Smooth muscle cell (in vitro differentiated cells): ENCODE measurements at regions not wholly inside any gene's neighbourhood (a gene's known extent, or its start where the extent isn't known, plus 50 kb on each side); places are given as distances from the start of the nearest gene placed in this dataset.

Experiments
- DNase-seq: peaks from one replicate; lab custom pipeline; 2025; ENCODE audit not compliant: unreplicated experiment; lab: John Stamatoyannopoulos, UW
- H2AFZ ChIP-seq: fragments of 200-600 bp; sonication (generic); 2 replicates; pipeline ENCODE4 v1.6.0; 2016; ENCODE audit warnings: antibody characterized with exemption, low read depth, mild to moderate bottlenecking
- H3F3A ChIP-seq: fragments of 200-600 bp; sonication (generic); 2 replicates; pipeline ENCODE4 v1.6.0; 2017; ENCODE audit warnings: antibody characterized with exemption, low read depth
- H3K27ac ChIP-seq: fragments of 200-600 bp; sonication (generic); 2 replicates; pipeline ENCODE4 v1.5.1; 2016; ENCODE audit warnings: low read depth, mild to moderate bottlenecking
- H3K27me3 ChIP-seq: fragments of 200-600 bp; sonication (generic); 2 replicates; pipeline ENCODE4 v1.6.1; 2016; ENCODE audit warnings: low read depth, mild to moderate bottlenecking
- H3K36me3 ChIP-seq: fragments of 200-600 bp; sonication (generic); 2 replicates; pipeline ENCODE4 v1.5.1; 2016; ENCODE audit warnings: low read depth
- H3K4me1 ChIP-seq: fragments of 200-600 bp; sonication (generic); 2 replicates; pipeline ENCODE4 v1.5.1; 2016; ENCODE audit warnings: low read depth
- H3K4me2 ChIP-seq: fragments of 200-600 bp; sonication (generic); 2 replicates; pipeline ENCODE4 v1.6.0; 2016; ENCODE audit warnings: mild to moderate bottlenecking
- H3K4me3 ChIP-seq: fragments of 200-600 bp; sonication (generic); 2 replicates; pipeline ENCODE4 v1.5.1; 2016; ENCODE audit warnings: mild to moderate bottlenecking
- H3K79me2 ChIP-seq: fragments of 200-600 bp; sonication (generic); 2 replicates; pipeline ENCODE4 v1.6.0; 2016; ENCODE audit warnings: low read depth, mild to moderate bottlenecking
- H3K9ac ChIP-seq: fragments of 200-600 bp; sonication (generic); 2 replicates; pipeline ENCODE4 v1.6.0; 2016; ENCODE audit warnings: low read depth
- H3K9me3 ChIP-seq: fragments of 200-600 bp; sonication (generic); replicated peaks from 2 replicates; pipeline ENCODE4 v1.5.1; 2016; ENCODE audit warnings: low read depth
- H4K20me1 ChIP-seq: fragments of 200-600 bp; sonication (generic); 2 replicates; pipeline ENCODE4 v1.6.0; 2016; ENCODE audit warnings: low read depth
- CTCF ChIP-seq: fragments of 200-600 bp; sonication (generic); IDR thresholded peaks from 2 replicates; pipeline ENCODE4 v1.5.1; 2017; ENCODE audit warnings: borderline replicate concordance, mild to moderate bottlenecking, antibody characterized with exemption; ENCODE audit not compliant: insufficient read depth, poor library complexity, severe bottlenecking
- WGBS: methylation state at CpG from one replicate; pipeline ENCODE4 v1.1.7; 2016; ENCODE audit warnings: low lambda C conversion rate; 5-methylcytosine and 5-hydroxymethylcytosine counted together

DNA sequence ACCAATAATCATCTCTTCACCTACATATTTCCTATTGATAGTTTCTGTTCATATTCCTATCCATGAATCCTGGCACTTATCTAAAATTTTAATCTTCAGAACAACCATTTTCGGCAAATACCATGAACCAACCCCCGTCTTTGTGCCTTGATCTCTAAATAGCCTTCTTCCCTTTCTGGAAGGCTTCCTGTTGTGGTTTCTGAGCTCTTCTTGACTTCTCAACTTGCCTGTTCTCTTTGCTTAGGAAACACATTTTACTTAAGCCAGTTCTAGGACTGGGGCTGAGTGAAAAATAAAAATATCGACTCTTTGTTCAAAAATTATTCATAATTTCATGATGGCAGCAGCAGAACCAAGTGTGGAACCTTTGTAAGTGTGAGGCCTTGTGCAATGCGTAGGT, 882.4 kb downstream of the C4orf33 start:
- no peaks in the 10 kb centered on the region for H3K9me3 ChIP-seq
- no peak for DNase-seq
- H4K20me1 ChIP-seq = no peaks in the 10 kb centered on the region
- WGBS = 90% methylated on average over 4 of the region's 4 CpGs
- no peaks in the 10 kb centered on the region for H3K27me3 ChIP-seq
- no peak overlapping the region for H3K4me3 ChIP-seq
- H3F3A ChIP-seq = no peaks in the 10 kb centered on the region
- H3K79me2 ChIP-seq = no peaks in the 10 kb centered on the region
- no peak for TF ChIP-seq CTCF
- no peaks in the 10 kb centered on the region for H3K36me3 ChIP-seq
- no peak overlapping the region for H3K9ac ChIP-seq
- H2AFZ ChIP-seq = no peak overlapping the region
- H3K4me2 ChIP-seq = no peak overlapping the region
- H3K27ac ChIP-seq = no peak overlapping the region
- H3K4me1 ChIP-seq = no peaks in the 10 kb centered on the region

DNA sequence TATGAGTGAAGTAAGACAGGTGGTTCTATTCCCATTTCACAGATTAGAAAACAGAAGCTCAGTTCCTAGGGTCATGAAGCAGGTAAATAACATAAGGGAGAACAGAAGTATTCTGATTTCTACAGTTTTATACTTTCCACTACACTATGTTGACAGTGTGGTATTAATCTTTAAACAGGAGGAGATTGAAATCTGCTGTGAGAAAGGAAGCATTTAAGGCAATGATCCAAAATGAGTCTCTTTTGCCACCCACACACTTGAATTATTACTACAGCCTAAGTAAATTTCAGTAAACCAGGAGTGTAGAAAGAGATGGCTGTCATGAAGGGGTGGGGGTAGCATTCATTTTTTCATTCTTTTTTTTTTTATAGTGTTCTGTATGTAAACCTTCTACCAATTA, 893.0 kb downstream of the C4orf33 start:
- no peaks in the 10 kb centered on the region for H3K36me3 ChIP-seq
- no peak overlapping the region for H3K4me2 ChIP-seq
- H3K9ac ChIP-seq = no peak overlapping the region
- no peaks in the 10 kb centered on the region for H3K27me3 ChIP-seq
- no peak overlapping the region for H3K4me3 ChIP-seq
- H3F3A ChIP-seq = no peaks in the 10 kb centered on the region
- no peaks in the 10 kb centered on the region for H3K79me2 ChIP-seq
- H3K9me3 ChIP-seq = no peaks in the 10 kb centered on the region
- no peaks in the 10 kb centered on the region for H3K4me1 ChIP-seq
- DNase-seq = no peak
- no peak for TF ChIP-seq CTCF
- no peaks in the 10 kb centered on the region for H4K20me1 ChIP-seq
- no peak overlapping the region for H3K27ac ChIP-seq
- no peak overlapping the region for H2AFZ ChIP-seq

DNA sequence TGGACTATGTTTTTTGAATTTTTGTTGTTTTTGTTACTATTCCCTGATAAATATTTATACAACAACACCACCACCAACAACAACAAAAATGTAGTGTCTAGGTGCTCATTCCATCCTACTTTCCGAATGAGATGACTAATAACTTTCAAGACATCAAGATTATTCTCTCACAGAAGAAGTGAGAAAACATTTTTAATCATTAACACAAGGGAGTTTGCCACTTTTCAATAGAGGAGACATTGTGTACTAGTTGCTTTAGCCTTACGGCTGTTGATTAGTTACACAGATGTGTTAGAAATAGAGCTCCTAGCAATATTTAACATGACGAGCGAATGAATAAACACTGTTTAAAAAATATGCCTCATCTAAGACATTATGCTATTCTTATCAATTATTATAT, 898.8 kb downstream of the C4orf33 start:
- no peak for TF ChIP-seq CTCF
- no peak overlapping the region for H3K4me2 ChIP-seq
- H3K4me3 ChIP-seq = no peak overlapping the region
- no peaks in the 10 kb centered on the region for H3K4me1 ChIP-seq
- H2AFZ ChIP-seq = no peak overlapping the region
- no peaks in the 10 kb centered on the region for H3K79me2 ChIP-seq
- no peaks in the 10 kb centered on the region for H3K9me3 ChIP-seq
- H3F3A ChIP-seq = no peaks in the 10 kb centered on the region
- H3K9ac ChIP-seq = no peak overlapping the region
- no peak for DNase-seq
- H3K27ac ChIP-seq = no peak overlapping the region
- H3K36me3 ChIP-seq = no peaks in the 10 kb centered on the region
- 92% methylated on average over 4 of the region's 4 CpGs for WGBS
- no peaks in the 10 kb centered on the region for H4K20me1 ChIP-seq
- no peaks in the 10 kb centered on the region for H3K27me3 ChIP-seq

DNA sequence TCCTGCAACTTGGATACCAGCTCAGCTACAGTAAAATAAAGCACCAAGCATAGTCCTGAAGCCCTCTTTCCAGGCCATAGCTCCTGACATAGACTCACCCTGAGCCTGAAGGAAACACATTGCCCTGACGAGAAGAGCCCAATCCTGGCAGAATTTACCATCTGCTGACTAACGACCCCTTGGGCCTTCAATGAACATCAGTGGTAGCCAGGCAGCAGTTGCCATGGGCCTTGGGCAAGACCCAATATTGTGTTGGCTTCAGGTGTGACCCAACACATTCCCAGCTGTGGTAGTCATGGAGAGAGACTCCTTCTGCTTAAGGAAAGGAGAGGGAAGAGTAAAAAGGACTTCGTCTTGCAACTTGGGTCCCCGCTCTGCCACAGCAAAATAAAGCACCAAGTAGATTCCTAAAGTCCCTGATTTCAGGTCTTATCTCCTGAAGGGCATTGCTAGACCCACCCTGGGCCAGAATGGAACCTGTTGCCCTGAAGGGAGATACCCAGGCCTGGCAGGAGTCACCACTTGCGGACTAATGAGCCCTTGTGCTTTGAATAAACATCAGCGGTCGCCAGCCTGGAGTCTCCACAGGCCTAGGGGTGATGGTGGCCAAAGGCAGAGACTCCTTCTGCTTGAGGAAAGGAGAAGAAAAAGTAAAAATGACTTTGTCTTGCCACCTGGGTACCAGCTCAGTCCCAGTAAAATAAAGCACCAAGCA, 902.6 kb downstream of the C4orf33 start:
- Histone ChIP-seq H3K27ac (no peak overlapping the region), H3K27me3 (no peaks in the 10 kb centered on the region), H3K4me1 (no peaks in the 10 kb centered on the region), H3K4me2 (no peak overlapping the region), H3K9ac (no peak overlapping the region), H3F3A (no peaks in the 10 kb centered on the region), H3K36me3 (no peaks in the 10 kb centered on the region), H3K9me3 (no peaks in the 10 kb centered on the region), H4K20me1 (no peaks in the 10 kb centered on the region), H3K79me2 (no peaks in the 10 kb centered on the region), H3K4me3 (no peak overlapping the region), H2AFZ (no peak overlapping the region)
- no peak for DNase-seq
- 92% methylated on average over 7 of the region's 7 CpGs for WGBS
- TF ChIP-seq CTCF = no peak
